K562 (cell line): ENCODE measurements at regions not wholly inside any gene's neighbourhood (a gene's known extent, or its start where the extent isn't known, plus 50 kb on each side); places are given as distances from the start of the nearest gene placed in this dataset.

ENCODE experiments used
- ATAC-seq: fragments of 200-7000 bp; cut with Tn5 transposase; 3 replicates; pipeline ENCODE4 v1.9.1; 2020; ENCODE audit warnings: moderate library complexity
- BruUV-seq: library from RNA; stranded (reverse); fragments of 400-500 nt; replicated peaks from 2 replicates; lab custom pipeline; 2021; lab: Mats Ljungman, UMichigan
- CTCF ChIA-PET: fragments of 300-600 bp; formaldehyde crosslinking; extraction: SDS; loops from one replicate; lab custom pipeline; 2021; ENCODE audit warnings: low intra/inter-chr PET ratio; lab: Yijun Ruan, JAX
- POLR2A ChIA-PET: fragments of 300-600, 350-650 bp; sonication (Branson Sonifier 250); formaldehyde crosslinking; extraction: SDS; loops from one replicate; lab custom pipeline; 2021; ENCODE audit warnings: antibody characterized with exemption, inconsistent platforms; lab: Yijun Ruan, JAX
- DNase-seq, 4 experiments: peaks; one replicate each; pipeline versions ENCODE4 v3.0.0 to v3.0.0-alpha.2; 2011 to 2018; ENCODE audit warnings: low spot score in 3 of 4, mixed read lengths in 3 of 4; ENCODE audit errors: extremely low read depth in 1 of 4
- FAIRE-seq: peaks from 2 replicates; lab custom pipeline; 2011; peaks lifted over from hg19 to GRCh38; lab: Jason Lieb, UNC
- H2AFZ ChIP-seq: 2 replicates; pipeline ENCODE4 v1.6.0; 2011; ENCODE audit warnings: low read depth, low read length, control low read depth, inconsistent platforms
- H3K27ac ChIP-seq: fragments of 200-600 bp; 3 replicates; pipeline ENCODE4 v1.8.0; 2011; ENCODE audit warnings: low read depth, mild to moderate bottlenecking, control low read depth, inconsistent platforms, low read length, moderate library complexity, mixed read lengths; ENCODE audit errors: extremely low read depth
- H3K27me3 ChIP-seq, 2 experiments: fragments of 300-600 bp in 1 of 2; 2 replicates in 1 of 2; 3 replicates in 1 of 2; pipeline versions ENCODE4 v1.6.0 to v1.8.0; 2011; ENCODE audit warnings: inconsistent platforms in 2 of 2, low read length in 2 of 2, mild to moderate bottlenecking in 1 of 2, mixed read lengths in 1 of 2, moderate library complexity in 1 of 2; ENCODE audit not compliant: control insufficient read depth in 2 of 2, insufficient read depth in 2 of 2
- H3K36me3 ChIP-seq: fragments of 300-600 bp; 3 replicates; pipeline ENCODE4 v1.8.0; 2011; ENCODE audit warnings: mild to moderate bottlenecking, low read length, inconsistent platforms; ENCODE audit not compliant: control insufficient read depth, insufficient read depth
- H3K4me1 ChIP-seq, 2 experiments: fragments of 200-600 bp in 1 of 2; replicated peaks in 1 of 2; 2 replicates in 1 of 2; 3 replicates in 1 of 2; pipeline versions ENCODE4 v1.5.1 to v1.8.0; 2011; ENCODE audit warnings: inconsistent platforms in 2 of 2, low read length in 2 of 2, mild to moderate bottlenecking in 1 of 2, mixed read lengths in 1 of 2, moderate library complexity in 1 of 2; ENCODE audit not compliant: control insufficient read depth in 2 of 2, insufficient read depth in 2 of 2
- H3K4me2 ChIP-seq: 2 replicates; pipeline ENCODE4 v1.6.1; 2011; ENCODE audit warnings: low read length, control low read depth, inconsistent platforms, mixed read lengths; ENCODE audit not compliant: insufficient read depth
- H3K4me3 ChIP-seq: fragments of 200-600 bp; sonication (generic), shearing (Covaris generic); 2 replicates; pipeline ENCODE4 v1.5.1; 2016; ENCODE audit warnings: control low read depth, inconsistent platforms
- H3K79me2 ChIP-seq: fragments of 200-600 bp; 3 replicates; pipeline ENCODE4 v1.8.0; 2011; ENCODE audit warnings: low read length, inconsistent platforms; ENCODE audit not compliant: control insufficient read depth, insufficient read depth
- H3K9ac ChIP-seq, 2 experiments: 2 replicates each; pipeline versions ENCODE4 v1.6.0 to v1.6.1; 2011; ENCODE audit warnings: low read depth in 2 of 2, low read length in 2 of 2, control low read depth in 1 of 2, inconsistent platforms in 1 of 2, mild to moderate bottlenecking in 1 of 2, mixed read lengths in 1 of 2; ENCODE audit not compliant: insufficient read depth in 1 of 2
- H3K9me1 ChIP-seq: one replicate; pipeline ENCODE4 v1.6.0; 2011; ENCODE audit warnings: inconsistent platforms, mild to moderate bottlenecking, low read length, moderate library complexity; ENCODE audit not compliant: control insufficient read depth, insufficient read depth
- H3K9me3 ChIP-seq: replicated peaks from 2 replicates; pipeline ENCODE4 v1.5.1; 2011; ENCODE audit warnings: low read depth, low read length, inconsistent platforms; ENCODE audit not compliant: control insufficient read depth, insufficient read depth
- H4K20me1 ChIP-seq: replicated peaks from 2 replicates; pipeline ENCODE4 v1.6.1; 2011; ENCODE audit warnings: low read length, inconsistent platforms, mixed read lengths; ENCODE audit not compliant: control insufficient read depth, insufficient read depth
- BRF2 ChIP-seq: IDR thresholded peaks from 3 replicates; pipeline ENCODE4 v1.6.1; 2011; ENCODE audit warnings: borderline replicate concordance, mild to moderate bottlenecking; ENCODE audit not compliant: insufficient read length, insufficient read depth
- FOXJ3 ChIP-seq: sonication (generic); formaldehyde crosslinking; IDR thresholded peaks from 2 replicates; pipeline ENCODE4 v1.4.0; 2020; ENCODE audit warnings: mild to moderate bottlenecking, missing genetic modification reagents
- HCFC1 ChIP-seq: IDR thresholded peaks from 2 replicates; pipeline ENCODE4 v1.6.1; 2012; ENCODE audit warnings: low read depth, low read length, improper control_type of control experiment
- HDAC2 ChIP-seq: fragments of 450-650 bp; IDR thresholded peaks from 2 replicates; pipeline ENCODE4 v1.6.1; 2016; ENCODE audit warnings: mild to moderate bottlenecking
- JUND ChIP-seq, 2 experiments: IDR thresholded peaks; 2 replicates in 1 of 2; 3 replicates in 1 of 2; pipeline ENCODE4 v1.6.1; 2011; ENCODE audit warnings: borderline replicate concordance in 2 of 2, low read depth in 2 of 2, low read length in 2 of 2, improper control_type of control experiment in 1 of 2, missing biosample characterization in 1 of 2, missing genetic modification characterization in 1 of 2, missing genetic modification reagents in 1 of 2
- THAP12 ChIP-seq: fragments of 250-450 bp; sonication (Bioruptor Pico); IDR thresholded peaks from 2 replicates; pipeline ENCODE4 v1.9.0; 2021; ENCODE audit warnings: mild to moderate bottlenecking, inconsistent platforms
- THRAP3 ChIP-seq: fragments of 450-650 bp; IDR thresholded peaks from 2 replicates; pipeline ENCODE4 v1.6.1; 2016; ENCODE audit warnings: mild to moderate bottlenecking, inconsistent platforms, borderline replicate concordance
- USF2 ChIP-seq: sonication (generic); formaldehyde crosslinking; IDR thresholded peaks from 2 replicates; pipeline ENCODE4 v1.5.0; 2020; ENCODE audit warnings: missing genetic modification reagents
- XRCC5 ChIP-seq: fragments of 200-400 bp; formaldehyde crosslinking; IDR thresholded peaks from 2 replicates; pipeline ENCODE4 v1.6.1; 2017; ENCODE audit warnings: low read depth, mild to moderate bottlenecking, low read length
- ZFP1 ChIP-seq: fragments of 450-650 bp; formaldehyde crosslinking; IDR thresholded peaks from 2 replicates; pipeline ENCODE4 v1.4.0; 2020; ENCODE audit warnings: mild to moderate bottlenecking, mixed read lengths
- ZNF263 ChIP-seq: sonication (generic); formaldehyde crosslinking; IDR thresholded peaks from 2 replicates; pipeline ENCODE4 v1.8.0; 2022; ENCODE audit warnings: mild to moderate bottlenecking, missing genetic modification reagents, borderline replicate concordance
- ZNF830 ChIP-seq: fragments of 250-450 bp; sonication (Bioruptor Pico); IDR thresholded peaks from 2 replicates; pipeline ENCODE4 v1.5.0; 2021; ENCODE audit warnings: mild to moderate bottlenecking
- WGBS: fragments of 100-300 bp; shearing (Covaris generic); methylation state at CpG from one replicate; pipeline ENCODE4 v1.1.6; 2016; ENCODE audit warnings: low coverage, mixed read lengths; ENCODE audit not compliant: insufficient coverage; ENCODE audit errors: missing lambda C conversion rate; 5-methylcytosine and 5-hydroxymethylcytosine counted together
- in situ Hi-C: fragments of 300-500 bp; cut with MboI; formaldehyde crosslinking; loops from 4 replicates; pipeline ENCODE4 v1.15.0; 2018; ENCODE audit warnings: inconsistent platforms, mixed read lengths
- intact Hi-C: fragments of 100-400 bp; cut with micrococcal nuclease; formaldehyde crosslinking; loops from 2 replicates; pipeline ENCODE4 v1.14.2; 2022

GRCh38 chr5:133697536-133698258, 85.4 kb upstream of the FSTL4 start:
- in situ Hi-C loops (no loop called here), intact Hi-C loops (no loop called here)
- FAIRE-seq (no peak), DNase-seq (no peak), ATAC-seq (no peak)
- Histone ChIP-seq H3K9me3 (no peaks in the 10 kb centered on the region), H3K9me1 (no peaks in the 10 kb centered on the region), H3K9ac (no peak overlapping the region), H3K79me2 (no peaks in the 10 kb centered on the region), H3K27me3 (peaks cover 2 to 37% of the 10 kb centered on the region in 2 experiments; a peak in 2 of 5 replicates), H3K27ac (no peak overlapping the region), H4K20me1 (peaks cover 3% of the 10 kb centered on the region; the same call in 1 of the 2 replicates), H3K4me1 (no peaks in the 10 kb centered on the region), H3K4me2 (no peak overlapping the region), H2AFZ (no peak overlapping the region), H3K4me3 (no peak overlapping the region), H3K36me3 (no peaks in the 10 kb centered on the region)
- CTCF ChIA-PET = no interaction called here
- no TSS peak for BruUV-seq
- POLR2A ChIA-PET = no interaction called here
- no peak for TF ChIP-seq HCFC1
- no peak for TF ChIP-seq HDAC2
- TF ChIP-seq ZNF830 (CRISPR knock-in tag) = no peak
- no peak for TF ChIP-seq ZFP1 (CRISPR knock-in tag)
- TF ChIP-seq THAP12 (CRISPR knock-in tag) = no peak
- no peak for TF ChIP-seq ZNF263
- no peak for TF ChIP-seq FOXJ3 (CRISPR knock-in tag)
- TF ChIP-seq THRAP3 = no peak
- no peak for TF ChIP-seq BRF2
- no peak for TF ChIP-seq XRCC5
- TF ChIP-seq JUND (IDR thresholded peaks at IDR 0.05; ENCODE audit: borderline replicate concordance, low read depth, low read length) = no peak
- TF ChIP-seq JUND (tag; IDR thresholded peaks at IDR 0.05; ENCODE audit: borderline replicate concordance, low read depth, low read length) = no peak
- TF ChIP-seq USF2 (CRISPR knock-in tag) = no peak
- 0% methylated on average over 8 of the region's 8 CpGs for WGBS
